Dendritic cell treated with granulocyte-macrophage colony-stimulating factor and Interleukin-4, amounts not matched to agents 40 ng/mL and 50 ng/mL, for 4 days (primary cell): ENCODE measurements at regions not wholly inside any gene's neighbourhood (a gene's known extent, or its start where the extent isn't known, plus 50 kb on each side); places are given as distances from the start of the nearest gene placed in this dataset.

Source experiments
- H3K27ac Mint-ChIP-seq: one replicate; pipeline ENCODE4 v1.8.0; 2022; ENCODE audit warnings: mild to moderate bottlenecking, mixed read lengths
- H3K27me3 Mint-ChIP-seq: one replicate; pipeline ENCODE4 v1.8.0; 2022; ENCODE audit warnings: mild to moderate bottlenecking, mixed read lengths
- H3K36me3 Mint-ChIP-seq: one replicate; pipeline ENCODE4 v1.8.0; 2022; ENCODE audit warnings: low read depth, mixed read lengths
- H3K4me1 Mint-ChIP-seq: one replicate; pipeline ENCODE4 v1.8.0; 2022; ENCODE audit warnings: low read depth, mixed read lengths
- H3K4me3 Mint-ChIP-seq: one replicate; pipeline ENCODE4 v1.8.0; 2022; ENCODE audit warnings: mild to moderate bottlenecking, moderate library complexity, mixed read lengths
- H3K9me3 Mint-ChIP-seq: one replicate; pipeline ENCODE4 v1.8.0; 2022; ENCODE audit warnings: mixed read lengths
- intact Hi-C: fragments of 100-400 bp; cut with micrococcal nuclease; formaldehyde crosslinking; loops from one replicate; pipeline ENCODE4 v1.15.0; 2022

DNA sequence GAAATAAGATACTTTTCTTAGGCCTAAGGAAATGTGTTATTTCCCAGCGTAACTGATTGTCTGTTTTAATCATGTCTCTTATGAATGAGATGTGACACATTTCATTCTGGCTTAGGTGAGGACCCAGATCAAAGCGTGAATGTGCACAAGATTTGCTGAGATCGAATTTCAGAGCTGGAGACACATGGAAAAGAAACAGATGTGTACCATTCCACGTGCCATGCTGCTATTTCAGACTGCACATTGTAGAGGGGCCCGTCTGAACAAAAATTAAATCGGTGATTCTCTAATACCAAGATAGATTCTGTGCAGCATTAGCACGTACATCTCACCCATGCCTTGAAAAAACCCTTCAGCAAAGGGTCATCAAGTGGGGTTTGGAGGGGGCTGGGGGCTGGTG lies 290.4 kb downstream of the AACS start:
- Mint-ChIP-seq H3K4me1 (no peaks in the 10 kb centered on the region), H3K4me3 (no peak overlapping the region), H3K9me3 (no peaks in the 10 kb centered on the region), H3K27me3 (peaks cover 3% of the 10 kb centered on the region), H3K27ac (no peak overlapping the region), H3K36me3 (no peaks in the 10 kb centered on the region)
- intact Hi-C loops: no loop called here

DNA sequence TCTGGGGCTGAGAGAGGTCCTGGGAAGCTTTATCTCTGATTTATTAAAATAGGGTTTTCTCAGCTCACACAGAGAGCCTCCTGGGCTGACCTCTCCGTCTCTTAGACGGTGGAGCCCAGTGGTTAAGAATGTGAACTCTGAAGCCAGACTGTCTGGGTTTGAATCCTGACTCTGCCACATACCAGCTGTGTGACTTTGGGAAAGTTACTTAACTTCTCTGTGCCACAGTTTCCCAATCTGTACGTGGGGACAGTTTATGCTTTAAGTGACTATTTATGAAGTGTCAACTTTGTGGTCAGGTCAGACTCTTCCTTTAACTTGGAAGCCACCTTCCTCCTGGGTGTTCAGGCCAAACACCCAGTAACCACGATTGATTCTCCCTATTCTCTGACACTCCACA lies 290.9 kb downstream of the AACS start:
- H3K27me3 Mint-ChIP-seq: peaks cover 3% of the 10 kb centered on the region
- no peaks in the 10 kb centered on the region for H3K4me1 Mint-ChIP-seq
- no peaks in the 10 kb centered on the region for H3K9me3 Mint-ChIP-seq
- no peaks in the 10 kb centered on the region for H3K36me3 Mint-ChIP-seq
- intact Hi-C loops: no loop called here
- H3K27ac Mint-ChIP-seq: no peak overlapping the region
- H3K4me3 Mint-ChIP-seq: no peak overlapping the region

GRCh38 chr12:125357561-125357960 lies 292.3 kb downstream of the AACS start:
- no peak overlapping the region for H3K4me3 Mint-ChIP-seq
- no peaks in the 10 kb centered on the region for H3K9me3 Mint-ChIP-seq
- H3K36me3 Mint-ChIP-seq: no peaks in the 10 kb centered on the region
- H3K4me1 Mint-ChIP-seq: no peaks in the 10 kb centered on the region
- H3K27ac Mint-ChIP-seq: no peak overlapping the region
- intact Hi-C loops: no loop called here
- H3K27me3 Mint-ChIP-seq: peaks cover 3% of the 10 kb centered on the region

- H3K9me3 Mint-ChIP-seq: no peaks in the 10 kb centered on the region
- intact Hi-C loops: no loop called here
- H3K4me1 Mint-ChIP-seq: no peaks in the 10 kb centered on the region
- no peaks in the 10 kb centered on the region for H3K36me3 Mint-ChIP-seq
- peaks cover 3% of the 10 kb centered on the region for H3K27me3 Mint-ChIP-seq
- no peak overlapping the region for H3K27ac Mint-ChIP-seq
- no peak overlapping the region for H3K4me3 Mint-ChIP-seq
Measured at GRCh38 chr12:125360540-125360939, 295.3 kb downstream of the AACS start.

DNA sequence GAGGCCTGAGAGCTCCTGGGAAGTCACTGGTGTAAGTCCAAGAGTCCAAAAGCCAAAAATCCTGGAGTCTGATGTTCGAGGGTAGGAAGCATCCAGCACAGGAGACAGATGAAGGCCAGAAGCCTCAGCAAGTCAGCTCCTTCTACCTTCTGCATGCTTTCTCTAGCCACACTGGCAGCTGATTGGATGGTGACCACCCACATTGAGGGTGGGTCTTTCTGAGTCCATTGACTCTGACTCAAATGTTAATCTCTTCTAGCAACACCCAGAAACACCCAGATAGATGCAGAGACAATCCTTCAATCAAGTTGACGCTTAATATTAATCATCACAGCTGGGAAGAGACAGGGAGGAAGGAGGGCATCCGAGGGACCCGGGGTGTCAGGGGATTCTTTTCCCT lies 305.8 kb downstream of the AACS start:
- Mint-ChIP-seq H3K4me3 (no peak overlapping the region), H3K36me3 (no peaks in the 10 kb centered on the region), H3K4me1 (no peaks in the 10 kb centered on the region), H3K27me3 (no peaks in the 10 kb centered on the region), H3K9me3 (no peaks in the 10 kb centered on the region), H3K27ac (no peak overlapping the region)
- intact Hi-C loops: no loop called here

- H3K4me1 Mint-ChIP-seq: no peaks in the 10 kb centered on the region
- H3K9me3 Mint-ChIP-seq: no peaks in the 10 kb centered on the region
- H3K4me3 Mint-ChIP-seq: no peak overlapping the region
- no peaks in the 10 kb centered on the region for H3K27me3 Mint-ChIP-seq
- H3K27ac Mint-ChIP-seq: no peak overlapping the region
- H3K36me3 Mint-ChIP-seq: no peaks in the 10 kb centered on the region
- intact Hi-C loops: no loop called here
Measured at GRCh38 chr12:125372085-125372484, 306.9 kb downstream of the AACS start.

DNA sequence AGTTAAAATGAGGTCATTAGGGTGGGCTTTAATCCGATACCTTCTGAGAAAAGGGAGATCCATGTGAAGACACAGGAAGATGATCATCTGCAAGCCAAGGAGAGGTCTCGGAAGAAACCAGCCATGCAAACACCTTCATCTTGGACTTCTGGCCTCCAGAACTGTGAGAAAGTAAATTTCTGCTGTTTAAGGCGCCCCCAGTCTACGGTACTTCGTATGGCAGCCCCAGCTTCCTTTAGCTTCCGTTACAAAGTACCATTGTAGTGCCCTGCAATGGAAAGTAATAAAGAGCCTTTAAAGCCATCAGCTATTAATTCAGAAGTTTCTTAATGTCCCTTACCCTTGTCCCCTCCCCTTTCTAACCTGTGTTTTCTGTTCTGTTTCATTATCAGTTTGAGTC lies 308.1 kb downstream of the AACS start:
- intact Hi-C loops: no loop called here
- no peaks in the 10 kb centered on the region for H3K9me3 Mint-ChIP-seq
- no peak overlapping the region for H3K27ac Mint-ChIP-seq
- no peaks in the 10 kb centered on the region for H3K36me3 Mint-ChIP-seq
- no peaks in the 10 kb centered on the region for H3K4me1 Mint-ChIP-seq
- peaks cover 2% of the 10 kb centered on the region for H3K27me3 Mint-ChIP-seq
- no peak overlapping the region for H3K4me3 Mint-ChIP-seq

DNA sequence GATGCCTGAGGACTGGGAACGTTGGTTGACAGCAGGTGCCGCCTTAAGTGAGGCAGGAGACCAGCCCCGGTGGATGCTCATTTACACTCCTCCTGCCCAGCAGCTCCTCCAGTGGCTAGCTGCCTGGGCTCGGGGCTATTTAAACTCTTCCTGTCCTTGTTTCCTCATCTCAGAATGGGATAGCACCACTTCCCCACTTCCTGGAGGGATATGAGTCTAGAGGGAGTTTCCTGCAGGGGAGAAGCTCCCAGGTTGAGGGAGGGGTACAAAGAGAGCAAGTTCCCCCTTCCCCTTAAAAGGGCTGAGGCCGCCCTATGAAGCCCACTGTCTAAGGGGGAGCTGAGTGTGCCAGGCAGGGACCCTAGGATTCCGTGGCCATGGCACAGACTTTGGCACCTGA lies 311.2 kb downstream of the AACS start:
- no peaks in the 10 kb centered on the region for H3K36me3 Mint-ChIP-seq
- intact Hi-C loops: no loop called here
- no peaks in the 10 kb centered on the region for H3K4me1 Mint-ChIP-seq
- H3K27ac Mint-ChIP-seq: no peak overlapping the region
- no peaks in the 10 kb centered on the region for H3K9me3 Mint-ChIP-seq
- peaks cover 2% of the 10 kb centered on the region for H3K27me3 Mint-ChIP-seq
- H3K4me3 Mint-ChIP-seq: no peak overlapping the region

- Mint-ChIP-seq H3K27ac (no peak overlapping the region), H3K4me1 (no peaks in the 10 kb centered on the region), H3K27me3 (peaks cover 2% of the 10 kb centered on the region), H3K36me3 (no peaks in the 10 kb centered on the region), H3K9me3 (no peaks in the 10 kb centered on the region), H3K4me3 (no peak overlapping the region)
- intact Hi-C loops: no loop called here
Measured at GRCh38 chr12:125377093-125377492, 311.9 kb downstream of the AACS start.

DNA sequence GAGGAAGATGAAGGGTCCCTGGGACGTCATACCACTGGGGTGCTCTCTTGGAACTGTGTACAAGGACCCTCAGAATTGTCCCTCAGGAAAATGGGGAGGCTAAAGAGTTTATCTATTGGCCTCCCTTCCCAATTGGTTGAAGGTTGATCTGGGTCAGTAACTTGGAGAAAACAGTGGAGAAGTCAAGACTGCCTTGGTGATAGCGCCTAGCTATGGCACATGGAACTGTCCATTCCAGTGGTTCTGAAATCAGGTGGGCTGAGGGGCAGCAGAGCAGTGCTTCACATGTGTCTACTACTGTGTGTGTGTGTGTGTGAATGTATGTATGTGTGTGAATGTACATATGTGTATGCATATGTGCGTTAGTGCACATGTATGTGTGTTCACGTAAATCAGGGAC lies 316.1 kb downstream of the AACS start:
- no peak overlapping the region for H3K4me3 Mint-ChIP-seq
- H3K36me3 Mint-ChIP-seq: no peaks in the 10 kb centered on the region
- H3K9me3 Mint-ChIP-seq: no peaks in the 10 kb centered on the region
- intact Hi-C loops: no loop called here
- H3K27ac Mint-ChIP-seq: no peak overlapping the region
- H3K27me3 Mint-ChIP-seq: peaks cover 10% of the 10 kb centered on the region
- H3K4me1 Mint-ChIP-seq: no peaks in the 10 kb centered on the region

GRCh38 chr12:125382926-125383325 lies 317.7 kb downstream of the AACS start:
- H3K27me3 Mint-ChIP-seq: peaks cover 8% of the 10 kb centered on the region
- intact Hi-C loops: no loop called here
- no peaks in the 10 kb centered on the region for H3K9me3 Mint-ChIP-seq
- H3K4me3 Mint-ChIP-seq: no peak overlapping the region
- H3K36me3 Mint-ChIP-seq: no peaks in the 10 kb centered on the region
- no peak overlapping the region for H3K27ac Mint-ChIP-seq
- H3K4me1 Mint-ChIP-seq: no peaks in the 10 kb centered on the region

DNA sequence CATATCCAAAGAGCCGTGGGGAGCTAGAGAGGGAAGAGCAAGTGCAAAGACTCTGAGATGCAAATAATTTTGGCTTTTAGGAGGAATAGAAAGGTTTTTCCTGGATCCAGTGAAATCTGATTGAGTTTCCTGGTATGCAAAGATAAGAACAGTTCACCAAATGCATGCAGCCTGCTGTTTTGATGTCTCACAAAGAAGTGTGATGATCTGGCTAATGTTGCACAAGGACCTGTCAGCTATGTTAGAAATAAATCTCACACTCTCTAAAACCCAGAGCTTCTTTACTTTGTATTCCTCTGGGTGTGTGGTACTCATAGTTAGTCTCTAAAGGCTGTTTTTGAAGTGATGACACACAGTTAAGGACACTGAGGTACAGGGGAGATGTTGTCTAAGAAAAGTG lies 321.4 kb downstream of the AACS start:
- Mint-ChIP-seq H3K36me3 (no peaks in the 10 kb centered on the region), H3K27ac (no peak overlapping the region), H3K27me3 (peaks cover 9% of the 10 kb centered on the region)

DNA sequence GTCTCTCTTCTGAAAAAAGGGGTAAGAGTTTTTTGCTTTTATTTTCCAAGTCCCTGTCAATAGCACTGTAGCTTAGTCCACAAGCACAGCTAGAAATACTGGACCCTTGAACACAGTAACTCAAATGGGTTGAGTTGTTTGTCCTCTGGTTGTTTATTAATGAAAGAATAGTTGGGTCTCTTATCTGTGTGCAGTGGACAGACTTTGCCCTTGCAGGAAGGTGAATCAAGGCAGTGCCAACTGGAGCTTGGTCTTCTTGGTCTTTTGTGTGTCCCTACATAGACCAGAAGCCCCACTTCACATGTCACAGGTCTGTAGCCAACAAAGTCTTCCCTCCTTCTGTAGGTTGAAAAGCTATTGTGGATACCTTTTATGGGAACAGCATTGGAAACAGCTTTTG lies 322.0 kb downstream of the AACS start:
- H3K27ac Mint-ChIP-seq: no peak overlapping the region
- H3K36me3 Mint-ChIP-seq: no peaks in the 10 kb centered on the region
- intact Hi-C loops: no loop called here
- no peak overlapping the region for H3K4me3 Mint-ChIP-seq
- peaks cover 9% of the 10 kb centered on the region for H3K27me3 Mint-ChIP-seq
- H3K4me1 Mint-ChIP-seq: no peaks in the 10 kb centered on the region
- no peaks in the 10 kb centered on the region for H3K9me3 Mint-ChIP-seq

More for the DNA sequence above, 321.4 kb downstream of the AACS start:
- Mint-ChIP-seq H3K9me3 (no peaks in the 10 kb centered on the region), H3K4me3 (no peak overlapping the region), H3K4me1 (no peaks in the 10 kb centered on the region)
- intact Hi-C loops: no loop called here

GRCh38 chr12:125389061-125389697 lies 323.9 kb downstream of the AACS start:
- Mint-ChIP-seq H3K9me3 (no peaks in the 10 kb centered on the region), H3K36me3 (no peaks in the 10 kb centered on the region), H3K4me1 (no peaks in the 10 kb centered on the region), H3K27me3 (peaks cover 10% of the 10 kb centered on the region), H3K27ac (no peak overlapping the region), H3K4me3 (no peak overlapping the region)
- intact Hi-C loops: no loop called here

DNA sequence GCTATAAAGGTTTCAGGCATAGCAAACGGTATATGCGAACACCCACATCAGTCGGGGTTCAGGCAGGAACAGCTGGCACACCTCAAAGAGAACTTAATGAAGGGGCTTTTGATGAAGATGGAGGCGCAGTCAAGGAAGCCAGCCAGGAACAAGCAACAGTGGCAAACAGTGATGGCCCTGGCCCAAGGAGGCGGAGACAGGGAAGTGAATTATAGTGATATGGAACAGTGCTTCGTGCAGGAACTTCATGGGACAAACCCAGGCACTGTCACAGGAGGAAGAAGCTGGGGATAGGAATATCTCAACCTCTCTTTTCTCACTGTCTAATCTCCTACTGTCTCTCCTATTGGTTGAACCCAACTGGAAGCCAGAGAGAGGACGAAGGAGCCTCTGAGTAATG lies 328.3 kb downstream of the AACS start:
- no peaks in the 10 kb centered on the region for H3K36me3 Mint-ChIP-seq
- H3K4me1 Mint-ChIP-seq: no peaks in the 10 kb centered on the region
- no peaks in the 10 kb centered on the region for H3K9me3 Mint-ChIP-seq
- H3K27me3 Mint-ChIP-seq: peaks cover 5% of the 10 kb centered on the region
- intact Hi-C loops: no loop called here
- H3K4me3 Mint-ChIP-seq: no peak overlapping the region
- no peak overlapping the region for H3K27ac Mint-ChIP-seq
